Endometrium (tissue), 2 donors: ENCODE measurements at regions not wholly inside any gene's neighbourhood (a gene's known extent, or its start where the extent isn't known, plus 50 kb on each side); places are given as distances from the start of the nearest gene placed in this dataset.
"Not testable (repeated sequence)": the region's sequence is repeated elsewhere in the genome, so short reads cannot be mapped to it uniquely, and the experiment has no call there.

ENCODE experiments used
- FAIRE-seq: peaks from 2 replicates; lab custom pipeline; 2012; peaks lifted over from hg19 to GRCh38; lab: Jason Lieb, UNC
- donor health status: control.
- donor health status: control.

DNA sequence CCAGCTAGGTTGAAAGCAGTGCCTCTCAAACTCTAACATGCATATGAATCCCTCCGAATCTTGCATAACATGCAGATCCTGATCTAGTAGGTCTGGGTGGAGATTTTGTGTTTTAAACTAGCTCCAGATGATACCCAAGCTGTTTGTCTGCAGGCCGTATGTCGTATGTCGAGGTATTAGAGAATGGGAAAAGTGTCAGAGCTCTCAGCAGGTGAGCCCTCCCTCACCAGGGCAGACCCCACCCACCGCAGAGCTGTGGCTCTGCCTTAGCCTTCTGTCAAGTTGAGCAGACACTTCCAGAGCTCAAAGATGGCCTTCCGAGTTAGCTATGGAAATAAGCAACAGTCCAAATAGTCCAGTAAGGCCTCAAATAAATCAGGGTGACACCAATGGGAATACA lies 83.2 kb upstream of the MAP3K1 start:
- no peak for FAIRE-seq

DNA sequence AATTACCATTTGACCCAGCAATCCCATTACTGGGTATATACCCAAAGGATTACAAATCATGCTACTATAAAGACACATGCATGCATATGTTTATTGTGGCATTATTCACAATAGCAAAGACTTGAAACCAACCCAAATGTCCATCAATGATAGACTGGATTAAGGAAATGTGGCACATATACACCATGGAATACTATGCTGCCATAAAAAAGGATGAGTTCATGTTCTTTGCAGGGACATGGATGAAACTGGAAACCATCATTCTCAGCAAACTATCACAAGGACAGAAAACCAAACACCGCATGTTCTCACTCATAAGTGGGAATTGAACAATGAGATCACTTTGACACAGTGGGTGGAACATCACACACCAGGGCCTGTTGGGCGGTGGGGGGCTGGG lies 83.9 kb upstream of the MAP3K1 start:
- not testable (repeated sequence) for FAIRE-seq

DNA sequence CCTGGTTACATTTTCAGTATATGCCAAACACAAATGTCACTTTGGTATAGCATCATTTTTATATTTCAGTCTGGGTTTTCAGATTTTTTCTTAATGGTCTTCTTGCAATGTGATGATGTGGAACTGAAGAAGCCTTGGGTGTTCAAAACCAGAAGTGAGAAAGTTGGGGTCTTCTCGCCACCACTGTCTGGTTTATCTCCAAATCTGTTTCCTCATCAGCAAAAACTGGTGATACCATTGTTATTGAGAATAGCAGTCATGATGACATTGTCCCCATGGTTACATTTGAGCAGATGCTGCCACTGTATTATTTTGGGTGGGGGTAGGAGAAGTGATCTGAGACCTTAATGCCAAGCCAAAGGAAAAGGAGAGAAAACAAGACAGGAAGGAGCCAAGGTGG lies 85.9 kb upstream of the MAP3K1 start:
- FAIRE-seq: no peak

DNA sequence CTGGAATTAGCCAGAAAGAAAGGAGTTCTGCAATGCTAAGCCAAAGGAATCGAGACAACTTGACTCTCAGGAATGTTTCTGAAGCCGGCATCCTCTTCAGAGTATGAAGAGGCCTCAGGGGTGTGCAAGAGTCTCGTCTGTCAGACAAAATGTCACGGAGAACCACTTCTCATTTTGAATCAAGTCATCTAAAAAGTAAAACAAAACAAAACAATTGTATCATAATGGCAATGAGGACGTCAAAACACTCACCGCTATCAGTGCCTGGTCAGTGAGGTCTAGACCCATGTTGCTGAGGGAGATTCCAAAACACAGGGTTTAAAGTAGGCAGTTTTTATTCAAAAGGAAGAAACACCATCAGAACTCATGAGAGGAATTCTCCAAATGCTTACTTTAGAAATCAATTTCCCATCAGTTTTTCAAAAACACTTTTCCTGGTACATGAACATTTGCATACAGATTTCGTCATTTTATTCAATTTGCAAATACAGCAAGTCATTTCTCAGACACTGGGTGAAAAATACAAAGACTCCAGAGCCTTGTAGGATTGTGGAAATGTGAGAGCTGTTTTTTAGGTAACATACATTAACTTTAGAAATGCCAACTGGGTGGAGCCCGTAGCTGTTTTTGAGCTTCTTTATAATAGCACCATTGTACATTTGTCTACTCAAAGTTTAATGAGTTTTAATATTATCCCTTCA lies 89.5 kb upstream of the MAP3K1 start:
- FAIRE-seq: no peak

DNA sequence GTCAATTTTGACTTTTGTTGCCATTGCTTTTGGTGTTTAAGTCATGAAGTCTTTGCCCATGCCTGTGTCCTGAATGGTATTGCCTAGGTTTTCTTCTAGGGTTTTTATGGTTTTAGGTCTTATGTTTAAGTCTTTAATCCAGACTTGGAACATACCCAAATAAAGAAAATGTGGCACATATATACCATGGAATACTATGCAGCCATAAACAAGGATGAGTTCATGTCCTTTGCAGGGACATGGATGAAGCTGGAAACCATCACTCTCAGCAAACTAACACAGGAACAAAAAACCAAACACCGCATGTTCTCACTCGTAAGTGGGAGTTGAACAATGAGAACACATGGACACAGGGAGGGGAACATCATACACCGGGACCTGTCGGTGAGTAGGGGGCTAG lies 90.5 kb upstream of the MAP3K1 start:
- not testable (repeated sequence) for FAIRE-seq

DNA sequence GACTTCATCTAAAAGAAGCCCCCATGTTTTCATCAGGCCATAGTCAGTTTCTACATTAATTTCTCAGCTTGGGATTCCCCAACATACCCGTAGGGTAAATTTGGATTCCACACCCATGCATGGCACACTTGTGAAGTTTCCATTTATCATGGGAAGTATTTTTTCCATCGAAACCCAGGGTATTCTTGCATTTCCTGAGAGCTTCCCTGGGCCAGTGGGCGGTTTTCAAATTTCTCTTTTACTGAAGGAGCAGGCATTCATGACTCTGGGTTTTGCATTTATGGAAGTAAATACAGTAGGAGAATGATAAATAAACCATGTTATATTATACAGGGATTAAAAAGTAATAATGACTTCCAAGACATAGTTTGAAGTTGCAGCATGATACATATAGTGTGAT lies 93.0 kb upstream of the MAP3K1 start:
- FAIRE-seq: no peak

DNA sequence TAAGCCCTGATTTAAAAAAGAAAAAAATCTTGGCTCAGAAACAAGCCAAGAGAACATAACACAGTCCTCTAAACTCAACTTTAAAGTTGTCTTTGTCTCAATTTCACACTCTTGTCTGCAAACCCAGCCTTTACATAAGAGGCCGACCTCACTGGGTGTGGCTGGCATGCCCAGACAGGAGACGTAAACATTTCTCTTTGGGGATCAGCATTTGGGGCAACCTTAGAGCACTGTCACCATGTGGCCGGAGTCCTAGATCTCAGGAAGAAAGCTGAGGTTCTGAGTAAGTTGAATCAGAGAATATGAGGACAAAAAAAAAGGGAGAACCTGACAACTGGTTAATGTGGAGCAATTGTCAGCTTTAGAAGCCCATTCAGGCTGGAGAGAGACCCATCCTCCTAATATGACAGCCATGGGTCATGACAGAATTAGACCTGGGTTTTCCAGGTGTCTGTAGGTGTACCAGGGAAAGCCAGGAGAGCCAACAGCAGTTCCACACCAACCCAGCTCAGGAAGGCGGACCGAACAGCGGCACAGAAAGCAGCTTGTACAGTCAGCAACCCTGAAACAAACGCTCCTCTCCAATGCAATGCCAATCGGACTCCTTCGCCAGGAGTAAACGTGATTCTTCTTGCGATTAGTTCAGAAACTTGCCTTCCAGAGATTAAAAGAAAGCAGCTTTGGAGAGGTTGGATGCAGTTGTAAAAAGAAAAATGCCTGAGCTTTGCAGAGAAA lies 97.9 kb upstream of the MAP3K1 start:
- FAIRE-seq: no peak

DNA sequence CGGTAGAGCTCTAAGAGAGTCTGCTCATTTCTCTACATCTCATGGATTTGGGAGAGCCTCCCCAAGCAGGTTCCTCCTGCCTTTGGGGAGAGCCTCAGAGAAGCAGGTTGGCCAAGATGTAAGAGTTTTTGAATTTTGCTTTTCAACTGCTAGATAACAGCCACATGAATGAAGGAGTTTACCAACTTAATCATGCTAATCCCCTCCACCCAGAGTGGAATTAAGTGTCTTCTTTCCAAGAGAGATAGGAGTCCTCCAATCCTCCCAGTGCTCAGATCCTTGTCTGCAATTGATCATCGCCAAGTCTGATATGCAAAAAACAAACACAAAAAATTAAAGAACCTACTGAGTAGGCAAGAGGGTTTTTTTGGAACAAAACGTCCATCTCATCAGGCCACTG lies 99.4 kb upstream of the MAP3K1 start:
- no peak for FAIRE-seq

DNA sequence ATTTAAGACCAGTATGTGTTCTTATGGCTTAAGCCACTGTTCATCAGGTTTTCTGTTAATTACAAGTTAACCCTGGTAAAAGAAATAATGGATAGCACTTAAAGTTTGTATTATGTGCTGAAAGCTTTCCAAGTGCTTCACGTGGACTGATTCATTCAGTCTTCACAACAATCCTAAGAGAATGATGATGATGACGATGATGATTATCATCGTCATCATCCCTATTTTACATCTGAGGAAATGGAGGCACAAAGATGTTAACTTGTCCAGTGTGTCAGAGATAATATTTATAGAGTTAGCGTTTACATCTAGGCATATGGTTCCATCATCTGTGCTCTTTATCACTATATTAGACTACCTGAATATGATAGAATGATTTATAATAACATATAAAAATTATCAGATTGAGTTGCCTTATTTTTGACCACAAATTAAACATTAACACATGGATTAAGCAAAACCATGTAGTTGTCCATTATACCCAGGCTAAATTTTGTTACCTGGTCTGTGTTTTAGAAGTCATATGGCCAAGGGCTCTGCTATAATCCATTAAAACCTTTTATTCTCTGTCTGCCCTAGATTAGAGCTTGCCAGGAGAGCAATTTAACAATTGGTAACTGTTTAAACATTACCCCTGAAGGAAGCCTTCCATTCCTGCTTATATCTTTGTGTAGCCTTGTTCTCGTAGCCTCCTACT lies 102.3 kb upstream of the MAP3K1 start:
- FAIRE-seq: no peak

DNA sequence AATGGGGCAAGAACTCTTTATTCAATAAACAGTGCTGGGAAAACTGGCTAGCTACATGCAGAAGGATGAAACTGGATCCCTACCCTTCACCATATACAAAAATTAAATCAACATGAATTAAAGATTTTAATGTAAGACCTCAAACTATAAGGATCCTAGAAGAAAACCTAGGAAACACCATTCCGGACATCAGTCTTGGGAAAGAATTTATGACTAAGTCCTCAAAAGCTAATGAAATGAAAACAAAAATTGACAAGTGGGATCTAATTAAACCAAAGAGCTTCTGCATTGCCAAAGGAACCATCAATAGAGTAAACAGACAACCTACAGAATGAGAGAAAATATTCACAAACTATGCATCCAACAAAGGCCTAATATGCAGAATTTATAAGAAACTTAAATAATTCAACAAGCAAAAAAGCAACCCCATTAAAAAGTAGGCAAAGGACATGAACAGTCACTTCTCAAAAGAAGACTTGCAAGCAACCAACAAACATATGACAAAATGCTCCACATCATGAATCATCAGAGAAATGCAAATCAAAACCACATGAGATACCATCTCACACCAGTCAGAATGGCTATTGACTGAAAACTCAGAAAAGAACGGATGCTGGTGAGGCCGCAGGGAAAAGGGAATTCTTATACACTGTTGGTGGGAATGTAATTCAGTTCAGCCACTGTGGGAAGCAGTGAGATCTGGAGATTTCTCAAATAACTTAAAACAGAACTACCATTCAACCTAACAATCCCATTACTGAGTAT lies 104.3 kb upstream of the MAP3K1 start:
- no peak for FAIRE-seq

DNA sequence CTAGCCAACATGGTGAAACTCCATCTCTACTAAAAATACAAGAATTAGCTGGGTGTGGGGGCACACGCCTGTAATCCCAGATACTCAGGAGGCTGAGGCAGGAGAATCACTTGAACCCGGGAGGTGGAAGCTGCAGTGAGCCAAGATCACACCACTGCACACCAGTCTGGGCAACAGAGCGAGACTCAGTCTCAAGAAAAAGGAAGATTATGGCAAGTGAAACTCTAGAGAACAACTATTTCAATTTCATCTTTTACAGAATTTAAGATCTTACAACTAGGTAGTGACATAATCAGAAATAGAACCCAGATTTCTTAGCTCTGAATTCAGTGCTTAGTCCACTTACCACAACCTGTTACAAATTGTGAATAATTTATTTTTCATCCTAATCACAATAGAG lies 108.8 kb upstream of the MAP3K1 start:
- FAIRE-seq: no peak

DNA sequence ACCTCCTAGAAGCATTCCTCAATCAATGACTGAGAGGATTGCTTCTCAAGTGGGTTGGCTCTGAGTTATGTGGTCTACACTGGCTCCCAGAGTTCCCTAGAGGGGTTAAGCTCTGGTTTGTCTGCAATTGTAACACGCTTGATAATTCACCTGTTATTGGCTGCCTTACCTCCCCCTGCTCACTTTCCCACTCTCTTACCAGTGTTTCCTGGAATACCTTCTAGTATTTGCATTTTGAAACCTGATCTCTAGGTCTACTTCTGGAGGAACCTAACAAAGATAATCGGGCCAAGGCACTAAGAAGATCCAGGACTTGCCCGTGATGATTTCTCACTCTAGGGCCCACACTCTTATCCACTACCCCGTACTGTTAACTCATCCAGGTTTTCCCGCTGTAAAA lies 110.1 kb upstream of the MAP3K1 start:
- no peak for FAIRE-seq

DNA sequence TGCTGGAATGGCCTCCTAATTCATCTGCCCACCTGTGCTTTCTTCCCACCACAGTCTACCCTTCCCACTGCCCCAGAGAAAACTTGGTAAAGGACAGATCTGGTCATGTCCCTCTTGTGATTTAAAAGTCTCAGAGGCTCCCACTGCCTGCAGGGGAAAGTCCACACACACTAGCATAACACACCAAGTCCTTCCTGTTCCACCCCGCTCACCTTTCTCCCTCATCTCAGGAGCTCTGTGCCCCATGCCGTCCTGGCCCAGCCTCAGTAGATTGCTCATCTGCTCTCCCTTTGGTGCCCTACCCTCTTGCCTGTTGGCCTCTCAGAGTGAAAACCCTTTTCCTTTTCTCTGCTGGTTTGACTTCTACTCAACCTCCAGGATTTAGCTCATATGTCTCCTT lies 111.4 kb upstream of the MAP3K1 start:
- no peak for FAIRE-seq

DNA sequence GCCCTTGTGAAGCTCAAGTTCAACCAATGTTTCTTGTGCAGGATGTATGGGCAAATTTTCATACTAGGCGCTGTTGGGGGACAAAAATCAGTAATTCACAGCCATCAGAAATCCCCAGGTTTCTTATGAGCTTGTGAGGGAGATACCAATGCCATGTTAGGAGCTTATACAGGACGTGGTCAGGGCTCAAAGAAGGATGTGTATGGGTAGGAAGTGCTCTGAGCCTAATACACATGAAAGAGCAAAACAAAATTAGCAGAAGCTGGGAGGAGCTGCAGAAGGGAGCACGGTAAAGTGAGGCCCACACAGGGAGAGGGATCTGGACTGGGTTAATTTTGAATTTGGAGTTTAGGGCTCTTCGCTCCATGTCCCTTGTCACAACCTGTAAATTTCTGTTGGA lies 114.6 kb upstream of the MAP3K1 start:
- no peak for FAIRE-seq

DNA sequence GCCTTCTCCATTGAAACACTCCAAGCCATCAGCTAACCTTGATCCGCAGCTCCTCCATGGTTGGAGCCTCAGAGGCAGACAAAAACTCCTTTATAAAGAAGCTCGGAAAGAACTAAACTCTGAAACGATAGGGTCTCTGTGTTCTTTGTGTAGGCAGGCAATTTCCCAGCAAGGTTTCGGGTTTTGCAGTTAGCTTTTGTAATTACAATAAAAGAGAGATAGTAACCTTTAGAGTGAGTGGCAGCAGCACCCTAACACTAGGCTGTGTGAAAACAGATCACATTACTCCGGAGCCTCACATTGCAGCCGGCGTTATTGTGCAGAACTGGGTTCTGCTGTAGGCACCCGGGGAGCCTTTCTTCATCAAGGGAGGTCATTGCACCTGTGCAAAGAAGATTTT lies 115.8 kb upstream of the MAP3K1 start:
- FAIRE-seq: no peak

DNA sequence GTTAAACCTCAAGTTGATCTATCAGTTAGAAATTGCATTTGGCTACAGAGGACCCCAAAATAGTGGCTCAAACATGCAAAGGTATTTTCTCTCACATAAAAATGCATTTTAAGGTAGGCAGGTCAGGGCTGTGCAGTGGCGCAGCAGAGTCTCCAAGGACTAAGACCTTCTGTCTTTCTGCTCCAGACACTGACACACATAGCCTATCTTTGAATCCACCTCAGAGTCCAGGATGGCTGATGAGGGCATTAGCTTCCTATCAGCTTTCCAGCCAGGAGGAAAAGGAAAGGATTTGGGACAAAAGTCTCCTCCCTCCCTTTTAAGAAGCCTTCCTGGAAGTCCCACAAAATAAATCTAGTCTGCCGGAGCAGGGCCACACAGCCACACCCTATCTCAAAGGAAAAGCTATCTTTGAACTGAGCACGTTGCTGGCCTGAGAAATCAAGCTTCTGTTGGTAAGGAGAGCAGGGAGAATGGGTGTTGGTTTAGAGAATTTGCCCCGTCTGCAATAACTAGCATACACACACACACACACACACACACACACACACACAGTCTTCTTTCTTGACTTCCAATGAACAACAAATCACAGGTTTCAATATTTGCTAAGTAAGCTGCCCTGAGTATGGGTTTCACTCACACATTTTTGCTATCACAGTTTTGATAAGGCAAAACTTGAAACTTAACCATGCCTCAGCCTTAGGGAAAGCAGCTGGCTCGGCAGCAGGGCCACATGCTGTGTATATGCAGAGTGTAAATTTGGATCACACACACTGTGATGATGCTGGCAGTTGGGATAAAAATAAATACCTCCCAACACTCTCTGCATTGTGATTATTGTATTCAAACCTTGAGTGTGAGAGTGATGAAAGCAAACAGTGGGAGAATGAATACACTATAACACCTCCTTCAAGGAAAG lies 116.6 kb upstream of the MAP3K1 start:
- no peak for FAIRE-seq

DNA sequence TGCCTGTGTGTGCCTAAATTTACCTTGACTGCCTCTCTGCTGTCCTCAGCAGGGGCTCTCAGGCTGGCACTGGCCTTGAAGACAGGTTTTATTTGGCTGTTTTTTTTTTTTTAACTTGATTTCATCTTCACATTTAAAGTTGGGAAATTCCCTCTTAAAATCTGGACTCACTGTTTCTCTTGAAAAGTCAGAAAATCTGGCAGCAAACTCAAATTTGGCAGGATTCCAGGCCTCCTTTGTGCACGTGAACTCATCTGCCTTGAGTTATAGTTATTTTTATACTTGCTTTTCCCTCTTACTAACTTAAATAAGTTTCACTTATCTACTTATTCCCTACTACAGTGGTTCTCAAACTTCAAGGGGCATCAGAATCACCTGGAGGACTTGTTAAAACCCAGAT lies 118.4 kb upstream of the MAP3K1 start:
- peak; percentile 48 for FAIRE-seq

DNA sequence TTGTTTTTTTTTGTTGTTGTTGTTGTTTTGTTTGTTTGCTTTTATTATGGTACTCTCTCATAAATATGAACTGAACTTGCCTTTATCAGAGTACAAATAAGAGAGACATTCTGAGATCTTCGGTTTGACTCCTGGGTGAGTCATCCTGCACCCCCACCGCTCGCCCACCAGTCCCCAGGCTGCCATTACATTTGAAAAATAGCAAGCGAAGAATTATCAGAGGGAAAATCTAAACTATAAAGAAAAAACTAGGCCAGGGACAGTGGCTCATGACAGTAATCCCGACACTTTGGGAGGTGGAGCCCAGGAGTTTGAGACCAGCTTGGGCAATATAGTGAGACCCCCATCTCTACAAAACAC lies 122.1 kb upstream of the MAP3K1 start:
- FAIRE-seq: peak; percentile 8

DNA sequence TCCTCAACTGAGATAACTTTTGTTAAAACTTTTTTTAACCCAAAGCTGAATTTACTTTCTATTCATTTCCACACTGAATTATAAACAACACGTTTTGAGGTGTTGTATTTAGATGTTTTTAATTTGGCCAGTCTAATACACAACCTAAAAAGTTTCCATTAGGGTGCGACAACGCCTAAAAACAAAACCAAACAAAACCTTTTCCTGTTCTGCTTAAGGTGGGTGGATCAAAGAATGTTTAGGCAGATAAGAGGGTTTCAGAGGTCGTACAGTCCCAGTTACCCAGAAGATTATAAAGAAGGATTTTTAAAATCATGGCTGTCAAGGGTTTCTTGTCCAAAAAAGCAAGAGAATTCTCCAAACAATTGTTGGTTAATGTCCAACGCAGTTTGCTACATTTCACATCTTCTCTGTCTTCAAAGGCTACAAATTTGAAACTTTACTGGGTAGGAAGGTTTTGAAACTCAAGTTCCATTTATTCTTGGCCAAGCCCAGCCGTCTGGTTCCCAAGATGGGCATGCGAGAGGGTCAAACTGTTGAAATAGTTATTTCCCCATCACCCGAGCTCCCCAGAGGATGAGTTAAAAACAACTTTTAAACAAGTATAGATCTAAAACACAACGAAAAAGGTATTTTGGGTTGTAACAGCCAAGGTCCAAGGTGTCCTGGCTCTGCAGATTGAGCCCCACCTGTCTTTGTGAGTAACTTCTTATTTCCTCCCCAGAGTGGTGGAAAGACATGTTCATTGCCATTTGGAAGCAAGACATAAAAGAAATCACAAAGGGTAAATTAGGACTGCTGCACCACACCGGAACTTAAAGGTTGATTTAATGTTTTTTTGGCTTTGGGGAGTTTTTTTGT lies 122.8 kb upstream of the MAP3K1 start:
- no peak for FAIRE-seq

DNA sequence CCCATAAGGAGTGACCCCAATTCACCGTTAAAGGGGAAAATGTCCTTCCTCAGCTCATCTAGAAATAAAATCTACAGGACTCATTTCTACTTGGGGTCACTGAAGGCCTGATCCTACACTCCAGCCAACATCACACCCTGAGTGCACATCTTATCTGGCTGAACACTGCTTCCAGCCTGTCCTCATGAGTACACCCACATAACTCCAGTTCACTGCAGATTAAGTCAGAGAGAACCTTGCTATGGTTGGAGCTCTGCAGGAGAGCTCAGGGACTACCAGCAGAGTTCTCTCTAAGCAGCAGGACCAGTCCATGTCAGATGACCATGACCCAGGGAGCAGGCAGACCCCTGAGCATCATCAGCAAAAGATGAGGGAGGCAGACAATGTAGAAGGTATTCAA lies 126.9 kb upstream of the MAP3K1 start:
- no peak for FAIRE-seq
